CD4-positive, CD25-positive, alpha-beta regulatory T cell (primary cell): ENCODE measurements at regions not wholly inside any gene's neighbourhood (a gene's known extent, or its start where the extent isn't known, plus 50 kb on each side); places are given as distances from the start of the nearest gene placed in this dataset.

Experiments
- ATAC-seq, 2 donors: fragments of 150-1000 bp; cut with Tn5 transposase; one replicate each; pipeline ENCODE4 v1.10.0; 2021; ENCODE audit warnings: low read depth in 2 of 2, moderate number of reproducible peaks in 2 of 2, moderate library complexity in 1 of 2
- DNase-seq, 3 donors: peaks; one replicate each; pipeline versions ENCODE4 v3.0.0 to v3.0.0-alpha.2; 2012 to 2022; ENCODE audit warnings: mixed read lengths in 1 of 3
- H3K27ac ChIP-seq: one replicate; pipeline ENCODE4 v1.7.0; 2013; ENCODE audit warnings: mild to moderate bottlenecking, low read length; ENCODE audit not compliant: insufficient read depth, poor library complexity, severe bottlenecking
- H3K27me3 ChIP-seq: one replicate; pipeline ENCODE4 v1.7.0; 2013; ENCODE audit warnings: low read length; ENCODE audit not compliant: control insufficient read depth, insufficient read depth
- H3K36me3 ChIP-seq: one replicate; pipeline ENCODE4 v1.7.0; 2013; ENCODE audit warnings: mild to moderate bottlenecking, low read length, moderate library complexity; ENCODE audit not compliant: control insufficient read depth, insufficient read depth
- H3K4me1 ChIP-seq: 2 replicates; pipeline ENCODE4 v1.7.0; 2013; ENCODE audit warnings: mild to moderate bottlenecking, low read length; ENCODE audit not compliant: insufficient read depth, control insufficient read depth, poor library complexity, severe bottlenecking
- H3K4me3 ChIP-seq: one replicate; pipeline ENCODE4 v1.7.0; 2013; ENCODE audit warnings: low read depth, mild to moderate bottlenecking, low read length, moderate library complexity
- H3K9me3 ChIP-seq, 2 experiments: 1 replicate in 1 of 2; 2 replicates in 1 of 2; pipeline ENCODE4 v1.7.0; 2013; ENCODE audit warnings: low read length in 2 of 2, mild to moderate bottlenecking in 1 of 2, moderate library complexity in 1 of 2; ENCODE audit not compliant: control insufficient read depth in 2 of 2
- H3K27ac Mint-ChIP-seq, 3 donors: one replicate each; pipeline ENCODE4 v1.8.0; 2020 to 2022; ENCODE audit warnings: mild to moderate bottlenecking in 3 of 3, mixed read lengths in 3 of 3, moderate library complexity in 2 of 3
- H3K27me3 Mint-ChIP-seq: one replicate; pipeline ENCODE4 v1.8.0; 2022; ENCODE audit warnings: mild to moderate bottlenecking, mixed read lengths
- H3K36me3 Mint-ChIP-seq: one replicate; pipeline ENCODE4 v1.8.0; 2020; ENCODE audit warnings: mixed read lengths
- H3K4me1 Mint-ChIP-seq, 4 donors: one replicate each; pipeline ENCODE4 v1.8.0; 2020 to 2022; ENCODE audit warnings: mixed read lengths in 4 of 4, mild to moderate bottlenecking in 1 of 4
- H3K4me3 Mint-ChIP-seq, 4 donors: one replicate each; pipeline ENCODE4 v1.8.0; 2020 to 2022; ENCODE audit warnings: mild to moderate bottlenecking in 4 of 4, mixed read lengths in 4 of 4, moderate library complexity in 3 of 4
- H3K9me3 Mint-ChIP-seq, 7 donors: one replicate each; pipeline ENCODE4 v1.8.0; 2020 to 2022; ENCODE audit warnings: mixed read lengths in 7 of 7, mild to moderate bottlenecking in 3 of 7, moderate library complexity in 2 of 7

DNA sequence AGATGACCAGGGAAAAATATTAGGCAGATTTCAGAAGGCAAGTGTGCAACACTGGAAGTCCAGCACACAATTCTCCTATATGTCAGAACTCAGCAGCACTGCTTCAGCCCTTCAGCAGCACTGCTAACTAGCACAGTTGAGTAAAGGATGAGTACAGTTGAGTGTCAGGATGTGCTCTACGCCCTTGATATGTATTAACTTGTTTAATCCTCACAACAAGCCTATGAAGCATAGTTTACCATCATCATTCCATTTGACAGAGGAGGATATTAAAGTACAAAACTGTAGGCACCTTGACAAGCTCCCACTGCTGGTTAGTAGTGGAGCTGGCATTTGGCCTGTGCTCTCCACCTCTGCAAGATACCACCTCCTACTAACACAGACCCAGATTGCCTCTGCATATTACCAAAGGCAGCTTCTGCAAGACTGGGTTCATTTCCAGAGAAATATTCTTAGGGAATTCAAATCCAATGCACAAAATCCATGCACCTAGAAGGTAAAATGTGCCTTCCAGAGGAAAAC lies 230.8 kb downstream of the ANAPC1 start:
- no peak for ATAC-seq
- no peaks in the 10 kb centered on the region for H3K27me3 Mint-ChIP-seq

DNA sequence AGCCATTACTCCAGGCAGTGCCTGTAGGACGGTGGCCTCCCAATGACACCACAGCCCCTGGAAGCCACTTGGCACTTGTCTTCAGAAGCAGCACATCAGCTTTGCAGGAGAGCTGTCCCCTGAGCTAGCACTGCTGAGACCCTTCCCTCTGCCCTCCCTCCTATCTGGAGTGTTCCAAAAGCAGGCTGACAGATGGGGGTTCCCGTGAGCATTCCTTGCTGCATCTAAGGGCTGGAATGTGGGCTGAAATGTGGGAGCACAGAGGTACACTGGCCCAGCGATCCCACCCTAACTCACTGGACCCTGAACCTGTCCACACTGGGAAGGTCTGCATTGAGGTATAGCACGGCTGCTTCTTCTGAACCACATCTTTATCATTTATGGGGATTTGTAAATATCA lies 230.1 kb downstream of the ANAPC1 start:
- Histone ChIP-seq H3K4me1 (no peaks in the 10 kb centered on the region), H3K36me3 (no peaks in the 10 kb centered on the region), H3K27me3 (no peaks in the 10 kb centered on the region), H3K9me3 (no peaks in the 10 kb centered on the region), H3K4me3 (no peak overlapping the region), H3K27ac (no peak overlapping the region)
- Mint-ChIP-seq H3K4me3 (no peak overlapping the region), H3K36me3 (no peaks in the 10 kb centered on the region), H3K9me3 (no peaks in the 10 kb centered on the region), H3K27me3 (no peaks in the 10 kb centered on the region), H3K4me1 (no peaks in the 10 kb centered on the region), H3K27ac (no peak overlapping the region)
- DNase-seq (no peak), ATAC-seq (no peak)

More for the DNA sequence above, 230.8 kb downstream of the ANAPC1 start:
- H3K9me3 Mint-ChIP-seq = peaks cover 0 to under 1% (median 0%) of the 10 kb centered on the region in 7 donors
- no peaks in the 10 kb centered on the region for H3K27me3 ChIP-seq
- no peak overlapping the region for H3K4me3 Mint-ChIP-seq
- H3K9me3 ChIP-seq = no peaks in the 10 kb centered on the region
- H3K36me3 Mint-ChIP-seq = no peaks in the 10 kb centered on the region
- H3K27ac ChIP-seq = no peak overlapping the region
- no peaks in the 10 kb centered on the region for H3K4me1 Mint-ChIP-seq
- DNase-seq = no peak
- no peak overlapping the region for H3K27ac Mint-ChIP-seq
- no peaks in the 10 kb centered on the region for H3K4me1 ChIP-seq
- H3K4me3 ChIP-seq = no peak overlapping the region
- no peaks in the 10 kb centered on the region for H3K36me3 ChIP-seq

GRCh38 chr2:111654829-111655228 lies 229.2 kb downstream of the ANAPC1 start:
- no peaks in the 10 kb centered on the region for H3K4me1 ChIP-seq
- H3K27ac Mint-ChIP-seq = no peak overlapping the region
- no peaks in the 10 kb centered on the region for H3K9me3 Mint-ChIP-seq
- ATAC-seq (no peak), DNase-seq (no peak)
- no peak overlapping the region for H3K4me3 ChIP-seq
- no peaks in the 10 kb centered on the region for H3K4me1 Mint-ChIP-seq
- no peaks in the 10 kb centered on the region for H3K9me3 ChIP-seq
- H3K4me3 Mint-ChIP-seq = no peak overlapping the region
- H3K36me3 Mint-ChIP-seq = no peaks in the 10 kb centered on the region
- no peak overlapping the region for H3K27ac ChIP-seq
- no peaks in the 10 kb centered on the region for H3K27me3 ChIP-seq
- H3K36me3 ChIP-seq = no peaks in the 10 kb centered on the region
- H3K27me3 Mint-ChIP-seq = no peaks in the 10 kb centered on the region

DNA sequence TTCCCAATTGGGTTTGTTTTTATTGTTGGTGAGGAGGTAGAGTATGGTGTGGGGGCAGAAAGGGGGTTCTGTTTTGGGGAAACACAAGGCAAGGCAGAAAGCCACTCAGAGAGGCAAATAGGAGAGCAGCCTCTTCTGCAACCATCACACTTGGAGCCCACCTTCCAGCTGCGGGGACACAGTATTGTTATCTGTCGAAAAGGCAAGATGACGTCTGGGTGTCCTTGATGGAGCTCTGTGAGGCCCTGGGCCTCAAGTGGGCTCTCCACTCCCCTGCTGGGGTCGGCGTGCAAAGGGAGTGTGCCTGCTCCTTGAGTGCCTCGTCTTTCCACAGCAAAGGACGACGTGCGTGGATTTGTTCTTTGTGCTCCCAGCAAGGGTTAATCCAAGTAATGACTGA lies 227.6 kb downstream of the ANAPC1 start:
- Histone ChIP-seq H3K4me1 (no peaks in the 10 kb centered on the region), H3K36me3 (no peaks in the 10 kb centered on the region), H3K9me3 (no peaks in the 10 kb centered on the region), H3K27me3 (no peaks in the 10 kb centered on the region), H3K27ac (no peak overlapping the region), H3K4me3 (no peak overlapping the region)
- no peak for DNase-seq
- no peaks in the 10 kb centered on the region for H3K27me3 Mint-ChIP-seq
- no peak overlapping the region for H3K4me3 Mint-ChIP-seq
- no peaks in the 10 kb centered on the region for H3K36me3 Mint-ChIP-seq
- no peak for ATAC-seq
- no peaks in the 10 kb centered on the region for H3K4me1 Mint-ChIP-seq
- no peak overlapping the region for H3K27ac Mint-ChIP-seq
- no peaks in the 10 kb centered on the region for H3K9me3 Mint-ChIP-seq

DNA sequence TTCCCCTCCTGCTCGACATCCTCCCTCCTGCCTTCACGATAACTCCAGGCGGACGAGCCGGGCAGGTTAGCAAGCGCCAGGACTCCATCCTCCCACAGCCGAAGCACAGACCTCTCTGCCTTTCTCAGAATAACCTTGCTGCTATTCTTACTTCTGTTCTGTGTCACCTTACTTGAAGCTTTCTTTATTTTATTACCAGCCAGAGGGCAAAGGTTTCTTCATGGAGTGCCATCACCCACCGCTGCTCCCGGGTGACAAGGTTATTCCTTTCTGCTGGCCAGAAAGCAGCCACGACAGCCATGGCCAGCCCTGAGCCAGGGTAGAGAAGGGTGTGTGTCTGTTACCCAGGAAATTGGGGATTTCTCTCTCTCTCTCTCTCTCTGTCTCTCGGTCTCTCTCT lies 227.1 kb downstream of the ANAPC1 start:
- peaks cover 4% of the 10 kb centered on the region for H3K4me1 ChIP-seq
- no peak for ATAC-seq
- Mint-ChIP-seq H3K36me3 (no peaks in the 10 kb centered on the region), H3K27ac (no peak overlapping the region), H3K4me1 (peaks cover 0 to 4% (median 2%) of the 10 kb centered on the region in 4 donors), H3K27me3 (no peaks in the 10 kb centered on the region), H3K9me3 (no peaks in the 10 kb centered on the region), H3K4me3 (no peak overlapping the region)
- no peak overlapping the region for H3K4me3 ChIP-seq
- H3K27ac ChIP-seq = no peak overlapping the region
- H3K9me3 ChIP-seq = no peaks in the 10 kb centered on the region
- DNase-seq = no peak
- no peaks in the 10 kb centered on the region for H3K36me3 ChIP-seq
- no peaks in the 10 kb centered on the region for H3K27me3 ChIP-seq

DNA sequence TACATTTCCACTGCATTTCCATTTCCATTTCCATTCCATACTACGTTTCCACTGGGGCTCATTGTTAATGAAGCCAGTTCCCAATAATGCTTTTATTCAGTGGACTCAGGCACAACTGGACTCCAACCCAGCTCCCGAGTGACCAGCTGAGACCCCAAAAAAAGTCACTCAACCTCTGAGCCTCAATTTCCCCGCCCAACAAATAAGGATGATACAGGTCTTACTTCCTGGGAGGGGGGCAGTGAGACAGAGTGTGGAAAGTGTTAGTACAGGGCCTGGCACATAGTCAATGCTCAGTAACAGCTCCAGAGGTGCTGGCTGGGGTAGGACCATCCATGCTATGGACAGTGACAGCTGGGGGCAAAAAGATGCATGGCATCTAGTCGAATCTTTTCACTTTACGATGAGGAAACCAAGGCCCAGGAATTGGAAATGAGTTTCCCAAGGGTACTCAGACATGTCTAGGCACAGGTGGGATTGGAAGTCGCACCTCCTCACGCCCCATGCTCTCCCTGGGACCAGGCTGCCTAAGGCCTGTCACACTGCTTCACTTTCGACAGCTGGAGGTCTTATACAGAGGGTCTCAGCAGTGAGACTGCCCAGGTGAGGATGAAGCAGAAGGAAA lies 226.5 kb downstream of the ANAPC1 start:
- H3K9me3 Mint-ChIP-seq = no peaks in the 10 kb centered on the region
- ATAC-seq (no peak), DNase-seq (no peak)
- H3K27me3 ChIP-seq = no peaks in the 10 kb centered on the region
- H3K27me3 Mint-ChIP-seq = no peaks in the 10 kb centered on the region
- no peaks in the 10 kb centered on the region for H3K36me3 Mint-ChIP-seq
- H3K4me3 ChIP-seq = no peak overlapping the region
- H3K27ac ChIP-seq = no peak overlapping the region
- no peaks in the 10 kb centered on the region for H3K9me3 ChIP-seq
- peaks cover 9% of the 10 kb centered on the region for H3K4me1 ChIP-seq
- H3K36me3 ChIP-seq = no peaks in the 10 kb centered on the region
- H3K4me1 Mint-ChIP-seq = peaks cover 3 to 9% (median 3%) of the 10 kb centered on the region in 4 donors
- H3K27ac Mint-ChIP-seq = peak overlapping the region in 1 of 3 donors; percentile 58
- no peak overlapping the region for H3K4me3 Mint-ChIP-seq

DNA sequence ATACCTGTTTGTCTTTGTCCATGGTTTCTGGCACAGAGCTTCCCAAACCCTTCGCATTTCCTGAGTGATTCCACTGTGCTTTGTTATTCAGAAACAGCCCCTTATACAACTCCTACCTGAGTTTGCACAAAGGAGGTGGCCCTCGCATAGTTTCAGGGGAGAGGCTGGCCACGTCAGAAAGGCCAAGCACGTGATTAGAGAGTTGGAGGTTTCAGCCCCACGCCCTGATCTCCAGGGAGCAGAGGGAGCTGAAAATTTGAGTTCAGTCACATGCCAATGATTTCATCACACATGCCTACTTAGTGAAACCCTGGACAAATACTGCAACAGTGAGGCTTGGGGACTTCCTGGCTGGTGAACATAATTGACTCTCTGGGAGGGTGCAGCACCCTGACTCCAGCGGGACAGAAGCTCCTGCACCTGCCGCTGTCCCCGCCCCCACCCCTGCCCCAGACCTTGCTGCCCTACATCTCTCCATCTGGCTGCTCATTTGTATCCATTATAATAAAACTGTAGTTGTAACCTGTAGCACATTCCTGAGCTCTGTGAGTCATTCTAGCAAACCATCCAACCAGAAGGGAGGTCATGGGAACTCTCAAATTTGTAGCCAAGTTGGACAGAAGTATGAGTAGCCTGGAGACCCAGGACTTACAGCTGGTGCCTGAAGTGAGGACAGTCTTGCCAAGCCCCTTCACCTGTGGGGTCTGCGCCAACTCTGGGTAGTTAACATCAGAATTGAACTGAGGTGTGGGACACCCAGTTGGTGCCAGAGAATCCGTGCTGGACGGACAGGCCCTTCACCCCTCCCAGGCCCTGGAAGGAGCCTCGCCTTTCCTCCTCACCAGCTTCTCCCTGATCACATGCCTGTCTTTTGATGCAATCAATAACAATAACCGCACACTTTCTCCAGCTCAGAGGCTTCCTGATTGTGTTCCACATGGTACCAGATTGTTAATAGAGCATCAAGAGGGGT lies 224.3 kb downstream of the ANAPC1 start:
- no peak for DNase-seq
- Histone ChIP-seq H3K27ac (no peak overlapping the region), H3K36me3 (no peaks in the 10 kb centered on the region), H3K27me3 (no peaks in the 10 kb centered on the region), H3K4me3 (no peak overlapping the region), H3K4me1 (peaks cover 16% of the 10 kb centered on the region), H3K9me3 (no peaks in the 10 kb centered on the region)
- no peaks in the 10 kb centered on the region for H3K9me3 Mint-ChIP-seq
- H3K4me1 Mint-ChIP-seq = peaks cover 3 to 20% (median 10%) of the 10 kb centered on the region in 4 donors
- no peak overlapping the region for H3K4me3 Mint-ChIP-seq
- ATAC-seq = no peak
- no peak overlapping the region for H3K27ac Mint-ChIP-seq
- H3K27me3 Mint-ChIP-seq = no peaks in the 10 kb centered on the region
- H3K36me3 Mint-ChIP-seq = no peaks in the 10 kb centered on the region
